ENCODE measurements at regions not wholly inside any gene's neighbourhood (a gene's known extent, or its start where the extent isn't known, plus 50 kb on each side); places are given as distances from the start of the nearest gene placed in this dataset.
A peak's percentile ranks its signal among the peaks of the same experiment; 100 is the strongest.

GRCh38 chr10:108471420-108471819 lies 1306.9 kb upstream of the SORCS1 start:
- DNase-seq (ENCODE audit: low read depth in 2 of 3, low spot score in 2 of 3) = no peak

GRCh38 chr10:108469940-108470339 lies 1305.4 kb upstream of the SORCS1 start:
- DNase-seq (ENCODE audit: low read depth in 2 of 3, low spot score in 2 of 3) = peak in 2 of 3 donors; percentile 72 to 85

- DNase-seq (ENCODE audit: low read depth in 2 of 3, low spot score in 2 of 3) = peak in 2 of 3 donors; percentile 50 to 57
Measured at GRCh38 chr10:108465871-108466641, 1301.5 kb upstream of the SORCS1 start.

- no peak for DNase-seq (ENCODE audit: low read depth in 2 of 3, low spot score in 2 of 3)
Measured at GRCh38 chr10:108462005-108462404, 1297.5 kb upstream of the SORCS1 start.

GRCh38 chr10:108454793-108455192 lies 1290.3 kb upstream of the SORCS1 start:
- no peak for DNase-seq (ENCODE audit: low read depth in 2 of 3, low spot score in 2 of 3)

GRCh38 chr10:108454224-108454623 lies 1289.7 kb upstream of the SORCS1 start:
- no peak for DNase-seq (ENCODE audit: low read depth in 2 of 3, low spot score in 2 of 3)

GRCh38 chr10:108453166-108453565 lies 1288.7 kb upstream of the SORCS1 start:
- no peak for DNase-seq (ENCODE audit: low read depth in 2 of 3, low spot score in 2 of 3)

- DNase-seq (ENCODE audit: low read depth in 2 of 3, low spot score in 2 of 3) = no peak
Measured at GRCh38 chr10:108452533-108452932, 1288.0 kb upstream of the SORCS1 start.

- peak in 1 of 3 donors; percentile 41 for DNase-seq (ENCODE audit: low read depth in 2 of 3, low spot score in 2 of 3)
Measured at GRCh38 chr10:108450280-108450679, 1285.8 kb upstream of the SORCS1 start.

GRCh38 chr10:108445746-108446145 lies 1281.2 kb upstream of the SORCS1 start:
- no peak for DNase-seq (ENCODE audit: low read depth in 2 of 3, low spot score in 2 of 3)

- DNase-seq (ENCODE audit: low read depth in 2 of 3, low spot score in 2 of 3) = no peak
Measured at GRCh38 chr10:108443636-108444035, 1279.1 kb upstream of the SORCS1 start.

GRCh38 chr10:108439397-108439796 lies 1274.9 kb upstream of the SORCS1 start:
- DNase-seq (ENCODE audit: low read depth in 2 of 3, low spot score in 2 of 3) = no peak

- DNase-seq (ENCODE audit: low read depth in 2 of 3, low spot score in 2 of 3) = peak in 2 of 3 donors; percentile 33 to 63
Measured at GRCh38 chr10:108436096-108436495, 1271.6 kb upstream of the SORCS1 start.

GRCh38 chr10:108434559-108435252 lies 1270.2 kb upstream of the SORCS1 start:
- peak in 1 of 3 donors; percentile 36 for DNase-seq (ENCODE audit: low read depth in 2 of 3, low spot score in 2 of 3)

- peak in 1 of 3 donors; percentile 50 for DNase-seq (ENCODE audit: low read depth in 2 of 3, low spot score in 2 of 3)
Measured at GRCh38 chr10:108427146-108427545, 1262.6 kb upstream of the SORCS1 start.

GRCh38 chr10:108425283-108425964 lies 1260.9 kb upstream of the SORCS1 start:
- no peak for DNase-seq (ENCODE audit: low read depth in 2 of 3, low spot score in 2 of 3)

- no peak for DNase-seq (ENCODE audit: low read depth in 2 of 3, low spot score in 2 of 3)
Measured at GRCh38 chr10:108424656-108425055, 1260.2 kb upstream of the SORCS1 start.

GRCh38 chr10:108422286-108422685 lies 1257.8 kb upstream of the SORCS1 start:
- no peak for DNase-seq (ENCODE audit: low read depth in 2 of 3, low spot score in 2 of 3)

GRCh38 chr10:108421266-108421665 lies 1256.8 kb upstream of the SORCS1 start:
- DNase-seq (ENCODE audit: low read depth in 2 of 3, low spot score in 2 of 3) = peak in 2 of 3 donors; percentile 69 to 90

GRCh38 chr10:108413954-108414353 lies 1249.4 kb upstream of the SORCS1 start:
- no peak for DNase-seq (ENCODE audit: low read depth in 2 of 3, low spot score in 2 of 3)

GRCh38 chr10:108412323-108412722 lies 1247.8 kb upstream of the SORCS1 start:
- no peak for DNase-seq (ENCODE audit: low read depth in 2 of 3, low spot score in 2 of 3)
